NCI-H128 (cell line): ENCODE measurements at regions not wholly inside any gene's neighbourhood (a gene's known extent, or its start where the extent isn't known, plus 50 kb on each side); places are given as distances from the start of the nearest gene placed in this dataset.
"Not testable (repeated sequence)": the region's sequence is repeated elsewhere in the genome, so short reads cannot be mapped to it uniquely, and the experiment has no call there.

Experiments
- DNase-seq: peaks from one replicate; lab custom pipeline; 2025; ENCODE audit not compliant: unreplicated experiment; lab: John Stamatoyannopoulos, UW

DNA sequence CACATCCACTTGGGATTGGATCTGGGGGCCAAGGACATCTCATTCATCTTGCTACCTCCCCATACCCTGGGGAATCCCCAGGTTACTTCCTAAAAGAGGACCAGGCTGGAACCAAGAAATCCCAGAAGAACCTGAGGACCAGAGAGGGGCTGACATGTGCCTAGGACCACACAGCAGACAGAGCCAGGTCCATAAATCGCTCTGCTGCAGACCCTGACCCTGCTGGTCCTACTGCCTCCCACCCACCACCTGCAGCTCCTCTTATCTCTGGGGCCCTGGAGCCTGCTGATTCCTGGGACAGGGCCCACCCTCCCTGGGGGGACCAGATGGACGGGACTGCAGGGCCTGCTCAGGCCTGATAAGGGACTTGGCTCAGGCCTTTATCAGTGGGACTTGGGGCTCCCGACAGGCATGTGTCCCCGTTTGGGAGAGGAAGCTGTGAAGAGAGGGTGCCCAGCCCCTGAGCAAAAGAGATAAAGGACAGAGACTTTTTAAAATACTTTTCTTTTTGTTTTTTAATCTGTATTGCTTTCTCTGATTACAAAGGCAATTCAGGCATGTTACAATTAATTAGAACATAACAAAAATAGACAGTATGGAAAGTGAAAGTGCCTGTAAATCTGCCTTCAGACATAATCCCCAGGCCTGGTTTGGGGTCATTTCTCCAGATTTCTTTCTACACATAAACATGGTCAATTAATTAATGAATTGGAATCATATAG, 101.3 kb upstream of the LARP1 start:
- no peak for DNase-seq

DNA sequence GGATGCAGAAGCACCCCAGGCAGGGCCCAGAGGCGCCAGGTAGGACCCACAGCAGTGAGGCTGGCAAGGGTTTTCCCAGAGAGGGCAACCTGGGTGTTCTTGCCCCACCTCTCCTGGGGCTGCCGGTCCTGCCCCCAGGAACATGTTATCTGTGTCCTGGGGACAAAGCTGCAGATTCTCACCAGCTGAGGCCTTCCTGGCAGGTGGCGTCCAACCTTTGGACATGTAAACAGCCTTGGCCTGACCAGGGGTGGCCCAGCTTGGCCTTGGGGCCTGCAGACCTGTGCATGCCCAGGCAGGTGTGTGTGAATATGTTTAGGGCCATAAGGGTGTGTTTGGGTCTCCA, 101.8 kb upstream of the LARP1 start:
- no peak for DNase-seq

DNA sequence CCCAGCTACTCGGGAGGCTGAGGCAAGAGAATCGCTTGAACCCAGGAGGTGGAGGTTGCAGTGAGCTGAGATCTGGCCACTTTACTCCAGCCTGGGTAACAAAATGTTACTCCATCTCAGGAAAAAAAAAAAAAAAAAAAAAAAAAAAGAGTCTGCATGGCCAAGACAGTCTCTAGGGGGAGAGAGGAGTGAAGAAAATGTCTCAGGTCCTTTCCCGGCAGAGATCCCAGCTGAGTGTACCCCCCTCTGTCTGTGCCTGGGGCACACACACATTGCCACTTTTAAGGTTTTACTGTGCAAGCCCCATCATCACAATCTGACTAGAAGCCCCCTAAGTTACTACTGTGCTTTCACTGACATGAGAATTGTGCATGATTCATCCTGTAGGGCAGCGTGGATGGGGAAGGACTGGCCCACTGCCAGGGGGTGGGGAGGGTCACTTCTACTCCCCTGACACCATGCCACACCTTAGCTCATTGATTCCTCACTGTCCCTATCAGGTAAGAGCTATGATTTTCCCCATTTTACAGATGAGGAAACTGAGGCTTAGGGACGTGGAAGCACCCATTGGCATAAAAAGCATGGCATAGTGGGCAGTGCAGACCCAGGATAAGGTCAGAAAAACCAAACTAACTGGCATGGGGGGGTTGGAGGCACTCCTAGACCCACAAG, 102.3 kb upstream of the LARP1 start:
- no peak for DNase-seq

DNA sequence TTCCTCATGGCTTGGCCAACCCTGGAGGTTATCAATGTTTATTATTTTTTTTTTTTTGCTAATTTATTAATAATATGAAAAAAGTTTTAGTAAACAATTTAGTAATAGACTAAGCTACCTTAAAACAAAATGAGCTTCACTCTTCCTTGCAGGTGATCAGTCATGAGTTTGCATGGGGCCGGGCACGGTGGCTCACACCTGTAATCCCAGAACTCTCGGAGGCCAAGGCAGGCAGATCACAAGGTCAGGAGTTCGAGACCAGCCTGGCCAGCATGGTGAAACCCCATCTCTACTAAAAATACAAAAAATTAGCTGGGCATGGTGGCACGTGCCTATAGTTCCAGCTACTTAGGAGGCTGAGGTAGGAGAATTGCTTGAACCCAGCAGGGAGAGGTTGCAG, 103.4 kb upstream of the LARP1 start:
- DNase-seq, result not testable (repeated sequence)

DNA sequence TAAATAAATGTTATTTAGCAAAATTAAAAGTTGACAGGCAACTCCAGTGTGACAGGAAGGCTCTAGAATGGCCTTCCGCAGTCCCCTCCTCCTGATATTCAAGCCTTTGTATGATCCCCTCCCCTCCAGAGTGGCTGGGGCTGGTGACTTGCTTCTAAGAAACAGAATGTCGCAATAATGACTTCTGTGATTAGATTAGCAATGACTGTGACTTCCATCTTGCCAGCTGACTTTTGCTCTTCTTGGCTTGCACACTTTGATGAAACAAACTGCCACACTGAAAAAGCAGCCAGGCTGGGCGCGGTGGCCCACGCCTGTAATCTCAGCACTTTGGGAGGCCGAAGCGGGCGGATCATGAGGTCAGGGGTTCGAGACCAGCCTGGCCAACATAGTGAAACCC, 106.5 kb upstream of the LARP1 start:
- DNase-seq, result no peak

DNA sequence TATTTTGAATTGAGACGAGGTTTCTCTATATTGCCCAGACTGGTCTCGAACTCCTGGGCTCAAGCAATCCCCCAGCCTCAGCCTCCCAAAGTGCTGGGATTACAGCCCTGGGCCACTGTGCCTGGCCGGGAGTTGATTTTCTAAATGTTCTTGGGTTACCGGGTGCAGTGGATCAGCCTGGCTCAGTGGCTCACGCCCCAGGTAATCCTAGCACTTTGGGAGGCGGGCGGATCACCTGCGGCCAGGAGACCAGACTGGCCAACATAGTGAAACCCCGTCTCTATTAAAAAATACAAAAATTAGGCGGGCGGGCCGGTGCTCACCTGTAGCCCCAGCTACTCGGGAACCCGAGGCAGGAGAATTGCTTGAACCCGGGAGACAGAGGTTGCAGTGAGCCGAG, 106.9 kb upstream of the LARP1 start:
- no peak for DNase-seq

DNA sequence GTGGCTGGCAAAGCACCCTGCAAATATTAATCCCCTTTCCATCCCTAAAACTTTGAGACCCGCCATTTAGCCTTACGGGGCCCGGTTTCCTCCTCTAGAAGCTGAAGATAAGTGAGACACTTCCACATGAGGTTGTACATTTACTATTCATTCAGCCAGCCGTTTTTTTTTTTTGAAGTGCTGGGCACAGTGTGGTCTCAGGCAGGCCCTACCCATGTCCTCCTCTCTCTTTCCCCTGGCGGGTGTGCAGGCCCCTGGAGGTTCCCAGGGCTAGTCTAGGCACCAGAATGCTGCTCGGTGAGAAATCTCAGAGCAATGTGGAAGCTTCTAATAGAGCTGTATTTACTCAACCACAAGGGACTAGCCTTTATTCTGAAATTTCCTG, 107.4 kb upstream of the LARP1 start:
- DNase-seq, result no peak

DNA sequence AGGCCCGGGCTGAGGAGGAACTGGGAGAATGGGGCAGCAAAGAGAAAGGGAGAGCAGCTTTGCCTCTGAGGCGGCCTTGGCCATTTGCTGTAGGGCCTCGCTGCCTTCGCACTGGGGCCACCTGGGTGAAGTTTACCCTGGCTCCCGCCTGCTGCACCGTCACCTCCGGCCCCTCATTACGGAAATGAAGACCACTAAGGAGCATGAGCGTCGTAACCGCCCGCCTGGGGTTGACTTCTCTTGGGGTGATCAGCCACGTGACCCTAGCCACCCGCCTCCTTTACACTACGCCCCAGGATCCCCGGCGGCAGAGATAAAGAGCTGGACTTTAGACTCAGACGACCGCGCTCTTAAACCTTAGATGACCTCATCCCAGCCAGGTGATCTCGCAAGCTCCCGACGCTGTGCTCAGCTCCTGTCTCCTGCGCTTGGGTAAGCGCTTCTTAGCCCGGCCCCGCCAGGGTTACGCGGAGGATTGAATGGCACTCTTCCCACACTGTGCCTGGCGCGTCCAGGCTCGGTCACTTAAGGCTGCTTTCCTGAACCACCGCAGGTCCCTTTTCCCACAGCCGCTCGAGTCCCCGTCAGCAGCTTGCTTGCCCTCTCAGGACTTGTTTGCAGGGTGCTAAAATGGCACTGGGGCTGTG, 107.9 kb upstream of the LARP1 start:
- no peak for DNase-seq

DNA sequence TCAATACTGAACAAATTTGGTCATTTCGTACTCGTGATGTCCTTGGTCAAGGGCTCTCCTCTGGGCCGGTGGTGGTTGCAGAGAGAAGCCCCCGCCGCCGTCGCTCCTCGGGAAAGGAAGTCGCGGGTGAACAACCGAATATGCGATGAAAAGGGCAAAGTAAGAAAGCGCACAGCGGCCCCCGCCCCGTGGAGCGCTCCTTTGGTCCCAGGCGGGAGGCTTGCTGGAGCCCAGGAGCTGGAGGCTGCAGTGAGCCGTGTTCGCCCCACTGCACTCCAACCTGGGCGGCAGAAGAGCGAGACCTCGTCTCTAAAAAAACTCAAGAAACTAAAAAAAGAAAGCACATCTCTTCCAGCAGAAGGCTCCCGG, 108.4 kb upstream of the LARP1 start:
- DNase-seq, result no peak

DNA sequence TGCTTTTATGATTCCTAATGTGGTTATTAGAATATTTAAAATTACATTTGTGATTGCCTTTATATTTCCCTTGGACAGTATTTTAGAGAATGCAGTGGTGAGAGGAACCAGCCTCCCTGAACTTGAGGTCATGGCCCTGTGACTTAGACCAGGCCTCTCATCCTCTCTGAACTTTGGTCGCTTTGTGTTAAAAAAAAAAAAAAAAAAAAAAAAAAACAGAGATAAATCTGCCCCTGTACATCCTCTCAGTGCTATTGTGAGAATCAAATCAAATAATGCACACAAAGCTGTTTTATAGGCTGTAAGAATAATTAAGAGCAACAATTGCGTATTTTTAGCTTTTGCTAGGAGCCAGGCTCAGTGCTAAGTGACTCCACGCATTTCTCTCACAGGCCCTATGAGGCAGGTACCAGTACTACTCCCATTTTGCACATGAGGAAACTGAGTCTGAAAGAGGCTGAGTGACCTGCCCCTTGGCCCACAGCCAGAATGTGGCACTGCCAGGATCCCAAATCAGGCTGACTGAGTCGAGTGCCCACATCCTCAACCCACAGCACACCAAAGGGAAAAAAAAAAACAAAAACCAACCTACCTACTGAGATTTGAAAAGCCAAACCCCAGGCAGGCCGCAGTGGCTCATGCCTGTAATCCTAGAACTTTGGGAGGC, 110.3 kb upstream of the LARP1 start:
- no peak for DNase-seq

DNA sequence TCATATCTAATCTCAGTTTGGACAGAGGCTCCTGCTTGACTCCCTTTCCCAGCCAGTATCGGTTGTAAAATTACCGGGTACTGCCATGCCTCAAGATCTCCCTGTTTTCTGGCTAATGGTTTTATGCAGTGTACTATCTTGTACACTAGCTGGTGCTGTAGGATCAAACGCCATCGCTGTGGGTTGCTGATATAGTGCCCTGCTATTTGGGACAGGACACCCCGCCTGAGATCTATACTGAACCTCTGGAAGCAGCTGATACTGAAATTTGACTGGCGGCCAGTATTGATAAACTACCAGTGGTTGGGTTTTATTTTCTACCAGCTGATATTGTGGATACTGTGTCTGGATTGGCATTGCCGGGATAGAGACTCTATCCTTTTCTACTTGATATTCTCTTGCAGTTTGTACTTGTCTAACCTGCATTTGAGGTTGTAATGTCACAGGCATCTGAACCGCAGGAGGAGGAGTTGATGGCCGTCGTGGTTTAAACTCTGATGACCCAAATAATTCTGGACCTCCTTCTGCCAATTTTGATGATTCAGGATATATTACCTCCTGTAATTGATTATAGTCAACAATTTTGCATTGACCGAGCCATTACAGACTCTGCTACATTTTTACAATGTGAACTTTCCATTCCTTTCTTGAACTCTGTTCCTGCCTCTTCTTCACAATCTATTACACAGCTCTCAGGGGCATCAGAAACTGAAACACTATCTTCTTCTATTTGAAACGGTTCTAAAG, 112.5 kb upstream of the LARP1 start:
- DNase-seq, result no peak

DNA sequence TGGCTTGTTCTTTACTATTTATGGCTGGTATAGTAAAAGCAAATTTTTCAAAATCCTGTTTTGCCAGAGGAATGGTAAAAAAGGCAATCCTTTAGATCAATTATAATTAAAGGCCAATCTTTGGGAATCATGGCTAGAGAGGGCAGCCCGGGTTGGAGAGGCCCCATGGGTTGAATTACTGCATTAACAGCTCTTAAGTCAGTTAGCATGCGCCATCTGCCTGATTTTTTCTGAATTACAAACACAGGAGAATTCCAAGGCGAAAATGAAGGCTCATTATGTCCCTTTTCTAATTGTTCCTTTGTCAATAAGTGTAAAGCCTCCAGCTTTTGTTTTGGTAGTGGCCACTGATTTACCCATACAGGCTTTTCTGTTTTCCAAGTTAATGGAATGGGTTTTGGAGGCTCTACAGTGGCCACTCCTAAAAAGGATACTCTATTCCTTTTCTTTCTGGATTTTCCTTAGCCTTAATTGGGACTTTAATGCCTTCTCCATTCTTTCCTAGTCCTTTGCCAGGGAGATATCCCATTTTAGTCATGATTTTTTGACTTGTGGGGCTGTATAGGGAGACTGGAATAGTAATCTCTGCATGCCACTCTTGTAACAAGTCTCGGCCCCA, 114.9 kb upstream of the LARP1 start:
- DNase-seq, result not testable (repeated sequence)

DNA sequence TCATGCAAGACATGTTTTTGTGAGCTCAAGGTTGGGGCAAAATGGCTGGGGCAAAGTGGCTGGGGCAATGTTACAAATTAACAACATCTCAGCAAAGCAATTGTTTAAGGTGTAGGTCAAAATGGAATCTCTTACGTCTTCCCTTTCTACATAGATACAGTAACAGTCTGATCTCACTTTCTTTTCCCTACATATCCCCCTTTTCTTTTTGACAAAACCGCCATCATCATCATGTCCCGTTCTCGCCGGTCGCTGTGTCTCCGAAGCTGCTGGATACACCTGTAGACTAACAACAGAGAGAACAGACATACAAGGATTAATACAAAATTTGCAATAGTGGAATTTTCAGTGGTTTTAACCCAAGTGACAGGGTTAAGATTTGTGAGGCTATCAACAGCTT, 118.4 kb upstream of the LARP1 start:
- DNase-seq, result not testable (repeated sequence)

DNA sequence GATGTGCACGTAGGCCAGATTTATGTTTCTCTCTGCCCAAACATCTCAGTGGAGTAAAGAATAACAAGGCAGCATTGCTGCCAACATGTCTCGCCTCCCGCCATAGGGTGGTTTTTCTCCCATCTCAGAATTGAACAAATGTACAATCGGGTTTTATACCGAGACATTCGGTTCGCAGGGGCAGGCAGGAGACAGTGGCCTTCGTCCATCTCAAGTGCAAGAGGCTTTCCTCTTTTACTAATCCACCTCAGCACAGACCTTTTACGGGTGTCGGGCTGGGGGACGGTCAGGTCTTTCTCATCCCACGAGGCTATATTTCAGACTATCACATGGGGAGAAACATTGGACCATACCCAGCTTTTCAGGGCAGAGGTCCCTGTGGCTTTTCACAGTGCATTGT, 118.9 kb upstream of the LARP1 start:
- not testable (repeated sequence) for DNase-seq

DNA sequence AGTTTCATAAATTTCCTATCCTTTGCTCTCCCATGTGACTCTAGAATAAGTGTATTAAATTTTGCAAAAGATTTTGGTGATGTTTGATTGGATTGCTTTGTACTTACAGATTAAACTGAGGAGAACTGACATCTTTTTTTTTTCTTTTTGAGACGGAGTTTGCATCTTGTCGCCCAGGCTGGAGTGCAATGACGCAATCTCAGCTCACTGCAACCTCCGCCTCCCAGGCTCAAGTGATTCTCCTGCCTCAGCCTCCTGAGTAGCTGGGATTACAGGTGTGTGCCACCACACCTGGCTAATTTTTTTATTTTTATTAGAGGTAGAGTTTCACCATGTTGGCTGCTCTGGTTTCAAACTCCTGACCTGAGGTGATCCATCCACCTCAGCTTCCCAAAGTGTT, 121.4 kb upstream of the LARP1 start:
- not testable (repeated sequence) for DNase-seq

DNA sequence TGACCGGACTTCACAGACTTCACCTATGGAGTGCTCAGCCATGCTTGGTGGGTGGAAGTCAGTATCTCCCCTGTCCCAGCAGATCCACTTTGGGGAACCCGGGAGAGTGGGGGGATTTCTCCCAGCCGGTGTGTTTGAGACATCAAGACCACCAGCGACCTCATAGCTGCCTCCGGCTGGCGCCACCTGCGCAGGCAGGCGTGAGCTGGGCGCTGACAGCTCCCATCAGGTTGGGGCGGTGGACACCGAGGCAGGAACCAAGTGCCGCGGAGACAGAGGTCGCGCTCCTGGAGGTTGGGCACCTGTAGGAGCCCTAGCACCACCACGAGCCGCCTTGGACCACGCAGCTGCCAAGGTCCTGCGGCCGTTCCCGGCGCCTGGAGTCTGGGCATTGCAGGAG, 124.0 kb upstream of the LARP1 start:
- DNase-seq, result no peak

DNA sequence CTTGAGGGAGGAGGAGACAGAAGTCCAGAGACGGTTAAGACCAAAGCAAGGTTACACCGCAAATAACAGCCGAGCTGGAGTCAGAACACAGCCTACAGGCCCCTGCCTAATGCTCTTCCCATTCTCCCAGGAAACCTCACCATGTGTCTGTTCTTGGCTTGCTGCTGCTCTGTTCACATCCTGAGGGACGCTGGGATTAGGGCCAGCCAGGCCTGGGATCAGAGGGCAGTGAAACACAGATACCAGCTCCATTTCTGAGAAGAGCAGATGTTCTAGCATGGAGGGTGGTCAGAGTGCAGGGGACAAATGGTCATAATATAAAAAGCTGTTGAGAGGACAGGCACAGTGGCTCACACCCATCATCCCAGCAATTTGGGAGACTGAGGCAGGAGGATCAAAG, 124.8 kb upstream of the LARP1 start:
- no peak for DNase-seq

DNA sequence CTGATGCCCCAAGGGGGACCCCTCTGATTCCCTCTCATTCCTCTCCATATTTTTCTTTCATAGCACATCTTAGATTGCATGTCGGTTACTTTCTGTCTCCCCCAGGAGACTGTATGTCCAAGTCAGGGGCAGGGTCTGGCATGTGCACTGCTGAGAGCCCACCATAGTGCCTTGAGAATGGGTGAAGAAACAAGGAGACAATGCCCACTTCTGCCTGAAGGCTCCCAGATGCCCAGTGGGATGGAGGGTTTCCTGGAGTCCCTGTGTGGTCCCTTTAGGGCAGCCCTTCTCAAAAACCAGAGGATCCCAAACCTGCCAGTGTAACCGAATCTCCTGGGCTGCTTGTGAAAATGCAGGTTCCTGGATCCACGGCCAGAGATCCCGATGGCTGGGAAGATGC, 126.5 kb upstream of the LARP1 start:
- DNase-seq, result no peak

DNA sequence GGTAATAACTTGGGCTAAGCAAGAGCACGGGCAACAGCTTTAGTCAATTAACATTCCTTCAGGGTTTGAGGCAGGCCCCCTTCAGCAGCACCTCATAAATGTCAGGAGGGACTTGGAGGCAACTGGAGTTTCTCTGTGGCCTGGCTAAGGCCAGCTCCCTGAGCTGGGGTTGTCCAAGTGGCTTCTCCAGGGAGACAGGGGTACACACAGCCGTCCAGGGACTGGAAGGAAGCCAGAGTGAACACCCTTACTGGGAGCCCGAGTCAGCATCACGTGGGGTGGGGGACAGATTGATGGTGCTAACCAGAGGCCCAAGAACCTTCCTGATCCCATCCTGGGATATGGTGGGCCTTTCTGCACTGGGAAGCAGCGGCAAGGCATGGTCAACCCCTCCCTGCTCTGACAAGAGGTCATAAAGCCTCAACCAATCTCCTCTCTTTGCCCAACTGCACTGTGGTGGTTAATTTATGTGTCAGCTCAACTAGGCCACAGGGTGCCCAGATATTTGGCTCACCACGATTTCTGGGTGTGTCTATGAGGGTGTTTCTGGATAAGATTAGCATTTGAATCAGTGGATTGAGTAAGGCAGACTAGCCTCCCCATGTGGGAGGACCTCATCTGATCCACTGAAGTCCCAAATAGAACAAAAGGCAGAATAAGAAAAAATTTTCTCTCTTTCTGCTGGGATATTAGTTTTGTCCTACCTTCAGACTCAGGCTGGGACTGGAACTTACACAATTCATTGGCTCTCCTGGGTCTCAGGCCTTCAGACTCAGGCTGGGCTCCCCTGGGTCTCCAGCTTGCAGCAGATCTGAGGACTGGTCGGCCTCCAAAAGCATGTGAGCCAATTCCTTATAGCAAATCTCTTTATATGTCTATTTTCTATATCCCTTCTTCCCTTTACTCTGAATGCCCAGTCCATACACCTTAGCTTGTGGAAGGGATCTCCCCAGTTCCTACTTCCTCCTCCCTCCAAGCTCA, 127.2 kb upstream of the LARP1 start:
- DNase-seq, result no peak
